ENCODE measurements at regions not wholly inside any gene's neighbourhood (a gene's known extent, or its start where the extent isn't known, plus 50 kb on each side); places are given as distances from the start of the nearest gene placed in this dataset.

DNA sequence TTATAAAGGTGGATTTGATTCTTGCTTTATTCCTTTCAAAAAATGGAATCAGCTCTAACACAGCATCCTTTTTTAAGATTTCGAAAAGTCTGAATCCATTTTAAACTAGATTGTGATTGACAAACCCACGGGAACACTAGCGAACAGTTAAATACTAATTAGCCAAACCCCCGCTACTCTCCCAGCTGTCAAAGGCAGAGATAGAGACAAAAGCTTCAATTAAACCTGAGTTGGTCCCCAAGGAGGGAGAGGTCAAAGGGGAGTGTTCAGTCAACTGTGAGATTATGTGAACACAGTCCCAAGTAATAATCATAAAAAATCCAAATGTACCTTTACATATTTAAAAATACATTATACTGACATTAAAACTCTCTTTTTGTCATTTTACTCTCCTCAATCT lies 65.7 kb upstream of the TBX20 start:
- TF ChIP-seq YY1 (IDR thresholded peaks at IDR 0.05; ENCODE audit: low read depth) (no peak), NFIC (IDR thresholded peaks at IDR 0.05) (no peak), EGR1 (IDR thresholded peaks at IDR 0.05) (no peak), RAD21 (IDR thresholded peaks at IDR 0.05; ENCODE audit: low read depth) (no peak), FOXM1 (IDR thresholded peaks at IDR 0.05; ENCODE audit: borderline replicate concordance, low read depth) (no peak), ZBTB7A (IDR thresholded peaks at IDR 0.05; ENCODE audit: low read depth) (no peak), TAF1 (IDR thresholded peaks at IDR 0.05; ENCODE audit: low read depth) (no peak), EP300 (IDR thresholded peaks at IDR 0.05; ENCODE audit: borderline replicate concordance) (no peak), TEAD4 (IDR thresholded peaks at IDR 0.05) (no peak), TCF12 (IDR thresholded peaks at IDR 0.05; ENCODE audit: low read depth) (no peak), CREB1 (IDR thresholded peaks at IDR 0.05; ENCODE audit: low read depth) (no peak)
- TF ChIP-seq, protein P1, sequence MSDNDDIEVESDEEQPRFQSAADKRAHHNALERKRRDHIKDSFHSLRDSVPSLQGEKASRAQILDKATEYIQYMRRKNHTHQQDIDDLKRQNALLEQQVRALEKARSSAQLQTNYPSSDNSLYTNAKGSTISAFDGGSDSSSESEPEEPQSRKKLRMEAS (IDR thresholded peaks at IDR 0.05) = no peak
- TF ChIP-seq, protein P2, sequence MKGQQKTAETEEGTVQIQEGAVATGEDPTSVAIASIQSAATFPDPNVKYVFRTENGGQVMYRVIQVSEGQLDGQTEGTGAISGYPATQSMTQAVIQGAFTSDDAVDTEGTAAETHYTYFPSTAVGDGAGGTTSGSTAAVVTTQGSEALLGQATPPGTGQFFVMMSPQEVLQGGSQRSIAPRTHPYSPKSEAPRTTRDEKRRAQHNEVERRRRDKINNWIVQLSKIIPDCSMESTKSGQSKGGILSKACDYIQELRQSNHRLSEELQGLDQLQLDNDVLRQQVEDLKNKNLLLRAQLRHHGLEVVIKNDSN (IDR thresholded peaks at IDR 0.05) = no peak

DNA sequence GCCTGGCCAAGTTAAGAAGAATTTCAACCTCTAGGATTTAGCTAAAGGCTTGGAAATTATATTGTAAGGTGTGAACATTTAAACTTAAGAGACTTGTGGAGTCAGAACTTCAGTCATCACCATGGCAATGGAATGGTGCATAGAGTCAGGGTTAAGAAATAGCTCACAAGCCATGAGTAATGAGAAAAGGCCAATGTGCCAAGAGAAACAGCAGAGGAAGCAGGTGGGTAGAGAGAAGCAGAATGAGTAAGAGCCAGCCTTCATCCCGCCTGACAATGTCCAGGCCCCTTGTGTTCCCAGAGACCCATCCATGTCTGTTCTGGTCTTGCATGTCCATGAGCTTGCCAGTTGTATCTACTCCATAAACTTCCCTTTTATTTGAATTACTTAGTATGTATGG lies 62.6 kb upstream of the TBX20 start:
- no peak for TF ChIP-seq RAD21 (IDR thresholded peaks at IDR 0.05; ENCODE audit: low read depth)
- no peak for TF ChIP-seq CREB1 (IDR thresholded peaks at IDR 0.05; ENCODE audit: low read depth)
- no peak for TF ChIP-seq YY1 (IDR thresholded peaks at IDR 0.05; ENCODE audit: low read depth)
- no peak for TF ChIP-seq ZBTB7A (IDR thresholded peaks at IDR 0.05; ENCODE audit: low read depth)
- TF ChIP-seq, protein P1 (IDR thresholded peaks at IDR 0.05) = no peak
- TF ChIP-seq CEBPB (IDR thresholded peaks at IDR 0.05) = no peak
- TF ChIP-seq, protein P3, sequence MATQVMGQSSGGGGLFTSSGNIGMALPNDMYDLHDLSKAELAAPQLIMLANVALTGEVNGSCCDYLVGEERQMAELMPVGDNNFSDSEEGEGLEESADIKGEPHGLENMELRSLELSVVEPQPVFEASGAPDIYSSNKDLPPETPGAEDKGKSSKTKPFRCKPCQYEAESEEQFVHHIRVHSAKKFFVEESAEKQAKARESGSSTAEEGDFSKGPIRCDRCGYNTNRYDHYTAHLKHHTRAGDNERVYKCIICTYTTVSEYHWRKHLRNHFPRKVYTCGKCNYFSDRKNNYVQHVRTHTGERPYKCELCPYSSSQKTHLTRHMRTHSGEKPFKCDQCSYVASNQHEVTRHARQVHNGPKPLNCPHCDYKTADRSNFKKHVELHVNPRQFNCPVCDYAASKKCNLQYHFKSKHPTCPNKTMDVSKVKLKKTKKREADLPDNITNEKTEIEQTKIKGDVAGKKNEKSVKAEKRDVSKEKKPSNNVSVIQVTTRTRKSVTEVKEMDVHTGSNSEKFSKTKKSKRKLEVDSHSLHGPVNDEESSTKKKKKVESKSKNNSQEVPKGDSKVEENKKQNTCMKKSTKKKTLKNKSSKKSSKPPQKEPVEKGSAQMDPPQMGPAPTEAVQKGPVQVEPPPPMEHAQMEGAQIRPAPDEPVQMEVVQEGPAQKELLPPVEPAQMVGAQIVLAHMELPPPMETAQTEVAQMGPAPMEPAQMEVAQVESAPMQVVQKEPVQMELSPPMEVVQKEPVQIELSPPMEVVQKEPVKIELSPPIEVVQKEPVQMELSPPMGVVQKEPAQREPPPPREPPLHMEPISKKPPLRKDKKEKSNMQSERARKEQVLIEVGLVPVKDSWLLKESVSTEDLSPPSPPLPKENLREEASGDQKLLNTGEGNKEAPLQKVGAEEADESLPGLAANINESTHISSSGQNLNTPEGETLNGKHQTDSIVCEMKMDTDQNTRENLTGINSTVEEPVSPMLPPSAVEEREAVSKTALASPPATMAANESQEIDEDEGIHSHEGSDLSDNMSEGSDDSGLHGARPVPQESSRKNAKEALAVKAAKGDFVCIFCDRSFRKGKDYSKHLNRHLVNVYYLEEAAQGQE (IDR thresholded peaks at IDR 0.05; ENCODE audit: low read depth) = no peak
- no peak for TF ChIP-seq EGR1 (IDR thresholded peaks at IDR 0.05)
- no peak for TF ChIP-seq NFIC (IDR thresholded peaks at IDR 0.05)
- no peak for TF ChIP-seq TCF12 (IDR thresholded peaks at IDR 0.05; ENCODE audit: low read depth)
- no peak for TF ChIP-seq TAF1 (IDR thresholded peaks at IDR 0.05; ENCODE audit: low read depth)
- no peak for TF ChIP-seq EP300 (IDR thresholded peaks at IDR 0.05; ENCODE audit: borderline replicate concordance)
- no peak for TF ChIP-seq FOXM1 (IDR thresholded peaks at IDR 0.05; ENCODE audit: borderline replicate concordance, low read depth)
- TF ChIP-seq, protein P2 (IDR thresholded peaks at IDR 0.05) = no peak

DNA sequence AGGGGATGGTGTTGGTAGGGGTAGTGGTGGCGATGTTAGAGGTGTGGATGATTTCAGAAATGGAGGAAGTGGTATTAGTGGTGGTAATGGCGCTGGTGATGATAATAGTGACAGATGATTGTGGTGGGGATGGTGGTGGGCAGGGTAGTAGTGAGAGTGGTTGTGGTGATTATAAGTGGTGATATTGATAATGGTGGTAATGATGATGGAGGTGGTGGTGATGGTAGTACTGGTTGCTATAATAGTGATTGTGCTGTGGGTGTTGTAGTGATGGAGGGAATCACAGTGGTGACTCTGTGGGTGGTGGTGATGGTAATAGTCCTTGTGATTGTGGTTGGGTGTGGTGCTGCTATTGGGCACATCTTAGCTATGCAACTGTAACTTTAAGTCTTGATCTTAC lies 61.6 kb upstream of the TBX20 start:
- TF ChIP-seq EP300 (IDR thresholded peaks at IDR 0.05; ENCODE audit: borderline replicate concordance) (no peak), CREB1 (IDR thresholded peaks at IDR 0.05; ENCODE audit: low read depth) (no peak), TCF12 (IDR thresholded peaks at IDR 0.05; ENCODE audit: low read depth) (no peak), TAF1 (IDR thresholded peaks at IDR 0.05; ENCODE audit: low read depth) (no peak), TEAD4 (IDR thresholded peaks at IDR 0.05) (no peak)
- TF ChIP-seq, protein P2 (IDR thresholded peaks at IDR 0.05) = no peak

DNA sequence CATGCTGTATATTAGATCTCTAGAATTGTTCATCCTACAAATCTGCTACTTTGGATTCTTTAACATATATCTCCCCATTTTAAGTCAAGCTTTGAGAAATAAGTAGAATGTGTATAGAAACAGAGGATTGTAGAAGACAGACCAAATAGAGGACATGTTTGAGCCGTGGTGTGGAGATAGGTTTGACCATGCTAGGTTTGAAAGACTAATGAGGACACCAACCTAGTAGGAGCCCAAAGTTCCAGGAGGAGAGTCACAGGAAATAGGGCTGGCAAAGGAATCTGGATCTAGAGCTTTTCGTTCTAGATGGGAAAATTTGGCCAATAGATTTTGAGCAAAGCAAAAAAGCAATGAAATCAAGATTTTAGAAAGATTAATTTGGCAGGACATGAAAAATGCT lies 60.5 kb upstream of the TBX20 start:
- TF ChIP-seq CEBPB (IDR thresholded peaks at IDR 0.05) (no peak), TCF12 (IDR thresholded peaks at IDR 0.05; ENCODE audit: low read depth) (no peak), RAD21 (IDR thresholded peaks at IDR 0.05; ENCODE audit: low read depth) (no peak), YY1 (IDR thresholded peaks at IDR 0.05; ENCODE audit: low read depth) (no peak), ZBTB7A (IDR thresholded peaks at IDR 0.05; ENCODE audit: low read depth) (no peak), NFIC (IDR thresholded peaks at IDR 0.05) (no peak), FOXM1 (IDR thresholded peaks at IDR 0.05; ENCODE audit: borderline replicate concordance, low read depth) (no peak), CREB1 (IDR thresholded peaks at IDR 0.05; ENCODE audit: low read depth) (no peak), TAF1 (IDR thresholded peaks at IDR 0.05; ENCODE audit: low read depth) (no peak), EGR1 (IDR thresholded peaks at IDR 0.05) (no peak), TEAD4 (IDR thresholded peaks at IDR 0.05) (no peak), EP300 (IDR thresholded peaks at IDR 0.05; ENCODE audit: borderline replicate concordance) (no peak)
- TF ChIP-seq, protein P2 (IDR thresholded peaks at IDR 0.05) = no peak
- TF ChIP-seq, protein P1 (IDR thresholded peaks at IDR 0.05) = no peak
- TF ChIP-seq, protein P3 (IDR thresholded peaks at IDR 0.05; ENCODE audit: low read depth) = no peak

DNA sequence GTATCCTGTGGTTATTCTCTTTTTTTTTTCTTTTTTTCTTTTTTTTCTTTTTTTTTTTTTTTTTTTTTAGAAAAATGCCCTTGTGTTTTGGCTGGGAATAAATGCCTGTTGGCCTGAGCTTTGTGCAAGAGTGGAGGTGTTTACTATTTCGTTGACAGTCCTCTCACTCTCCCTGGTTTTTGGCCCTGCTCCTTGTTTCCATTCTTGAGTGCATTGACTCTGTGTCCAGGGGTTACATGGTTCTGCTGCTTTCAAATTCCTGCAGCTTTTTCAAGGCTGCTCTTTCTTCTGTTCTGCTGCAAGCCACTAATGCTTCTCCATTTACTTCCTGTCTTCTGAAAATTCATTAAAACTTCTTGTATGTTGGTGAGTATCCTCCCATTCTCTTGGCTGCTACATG lies 59.7 kb upstream of the TBX20 start:
- TF ChIP-seq EGR1 (IDR thresholded peaks at IDR 0.05) (no peak), NFIC (IDR thresholded peaks at IDR 0.05) (no peak)
- TF ChIP-seq, protein P2 (IDR thresholded peaks at IDR 0.05) = no peak
- TF ChIP-seq, protein P1 (IDR thresholded peaks at IDR 0.05) = no peak
